GM18517 (cell line): ENCODE measurements at regions not wholly inside any gene's neighbourhood (a gene's known extent, or its start where the extent isn't known, plus 50 kb on each side); places are given as distances from the start of the nearest gene placed in this dataset.

Experiments used
- ATAC-seq: cut with Tn5 transposase; IDR thresholded peaks from one replicate; pipeline ENCODE4 v1.9.1; 2021; ENCODE audit warnings: mild to moderate bottlenecking, moderate library complexity; ENCODE audit not compliant: unreplicated experiment

GRCh38 chr2:47266939-47267710 is 90.8 kb upstream of the CALM2 start:
- no peak for ATAC-seq

- ATAC-seq = no peak
These were observed 89.5 kb upstream of the CALM2 start for GRCh38 chr2:47265751-47266231.

- ATAC-seq = no peak
These were observed 88.8 kb upstream of the CALM2 start for GRCh38 chr2:47265158-47265557.

DNA sequence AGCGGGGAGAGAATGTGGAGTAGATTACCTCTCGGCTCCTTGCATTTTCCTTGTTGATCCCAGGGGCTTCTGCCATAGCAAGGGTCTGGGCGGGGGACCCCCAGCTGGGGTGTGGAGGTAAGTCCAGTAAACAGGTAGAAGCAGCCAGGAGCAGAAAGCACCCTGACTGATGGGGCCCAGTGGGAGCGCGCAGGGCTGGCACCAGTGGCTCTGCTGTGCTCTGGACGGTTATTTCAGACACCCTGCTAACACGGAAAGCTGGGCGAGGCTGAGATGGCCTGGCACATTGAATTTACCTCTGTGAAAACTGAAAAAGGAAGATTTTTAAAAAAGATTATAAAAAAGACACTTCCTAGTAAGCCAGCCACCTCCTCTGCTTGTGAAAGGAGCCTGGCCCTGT is 88.4 kb upstream of the CALM2 start:
- ATAC-seq = no peak

GRCh38 chr2:47264143-47264542 is 87.8 kb upstream of the CALM2 start:
- ATAC-seq = no peak

GRCh38 chr2:47262657-47263056 is 86.3 kb upstream of the CALM2 start:
- no peak for ATAC-seq

- ATAC-seq = no peak
These were observed 84.7 kb upstream of the CALM2 start for GRCh38 chr2:47260971-47261370.

DNA sequence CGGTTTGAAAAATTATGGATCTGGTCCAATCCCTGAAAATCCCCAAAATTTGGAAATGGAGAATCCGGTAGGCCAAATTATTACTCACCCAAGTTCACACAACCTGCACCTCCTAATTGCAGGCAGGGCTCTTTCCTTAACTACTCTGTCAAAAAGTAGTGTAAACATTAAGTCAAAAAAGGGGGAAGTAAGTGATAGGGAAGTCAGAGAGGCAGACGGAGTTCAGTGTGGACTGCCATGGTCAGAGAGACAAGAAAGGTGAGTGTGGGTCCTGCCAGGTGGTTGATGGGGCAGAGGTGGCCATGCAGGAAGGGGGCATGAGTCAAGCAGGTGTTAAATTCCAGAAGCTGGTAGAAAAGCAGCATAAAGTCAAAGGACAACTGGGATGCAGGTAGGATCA is 83.5 kb upstream of the CALM2 start:
- no peak for ATAC-seq

- no peak for ATAC-seq
These were observed 81.6 kb upstream of the CALM2 start for GRCh38 chr2:47257946-47258348.

DNA sequence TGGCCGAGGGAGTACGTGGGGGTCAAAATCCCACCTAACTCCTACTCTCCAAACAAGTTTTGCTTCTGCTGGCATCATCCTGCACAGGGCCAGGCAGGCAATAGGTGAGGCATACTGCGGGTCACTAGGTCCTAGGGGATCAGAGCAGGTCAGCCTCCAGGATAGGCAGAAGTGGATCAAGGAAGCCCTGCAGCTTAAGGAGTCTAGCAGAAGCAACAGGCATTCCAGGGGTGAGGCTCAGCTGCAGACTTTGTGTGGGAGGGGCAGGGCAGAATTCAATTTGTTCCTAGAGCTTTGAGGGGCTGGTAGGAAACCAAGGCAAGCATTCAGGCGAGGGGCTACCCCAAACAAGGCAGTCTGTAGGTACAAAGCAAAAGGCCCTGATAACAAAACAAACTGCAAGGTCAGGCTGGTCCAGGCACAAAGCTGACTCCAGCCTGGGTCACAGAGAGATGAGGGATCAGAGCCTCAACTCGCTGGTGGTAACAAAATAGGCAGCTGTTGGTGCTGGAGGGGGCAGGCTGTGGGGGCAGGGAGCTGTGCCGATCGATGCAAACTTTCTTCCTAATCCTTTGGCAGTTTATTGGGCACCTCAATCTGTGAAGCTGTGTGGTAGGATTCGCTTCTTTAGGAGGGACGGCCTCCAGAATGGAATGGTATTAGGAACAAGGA is 80.2 kb upstream of the CALM2 start:
- no peak for ATAC-seq

GRCh38 chr2:47255794-47256193 is 79.5 kb upstream of the CALM2 start:
- ATAC-seq = no peak

GRCh38 chr2:47254464-47254863 is 78.2 kb upstream of the CALM2 start:
- no peak for ATAC-seq

GRCh38 chr2:47253447-47253846 is 77.1 kb upstream of the CALM2 start:
- ATAC-seq = no peak

DNA sequence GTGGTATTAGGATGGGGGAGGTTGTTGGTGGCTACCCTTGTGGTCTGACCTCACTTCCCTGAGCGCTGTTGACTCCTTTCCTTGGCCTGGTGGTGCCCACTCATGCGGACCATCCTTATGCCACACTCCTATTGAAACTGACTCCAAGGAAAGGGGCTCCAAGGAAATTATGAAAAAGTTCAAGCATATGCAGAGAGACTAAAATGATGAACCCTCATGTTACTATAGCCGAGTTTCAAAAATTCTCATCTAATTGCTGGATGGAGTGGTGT is 75.0 kb upstream of the CALM2 start:
- no peak for ATAC-seq

DNA sequence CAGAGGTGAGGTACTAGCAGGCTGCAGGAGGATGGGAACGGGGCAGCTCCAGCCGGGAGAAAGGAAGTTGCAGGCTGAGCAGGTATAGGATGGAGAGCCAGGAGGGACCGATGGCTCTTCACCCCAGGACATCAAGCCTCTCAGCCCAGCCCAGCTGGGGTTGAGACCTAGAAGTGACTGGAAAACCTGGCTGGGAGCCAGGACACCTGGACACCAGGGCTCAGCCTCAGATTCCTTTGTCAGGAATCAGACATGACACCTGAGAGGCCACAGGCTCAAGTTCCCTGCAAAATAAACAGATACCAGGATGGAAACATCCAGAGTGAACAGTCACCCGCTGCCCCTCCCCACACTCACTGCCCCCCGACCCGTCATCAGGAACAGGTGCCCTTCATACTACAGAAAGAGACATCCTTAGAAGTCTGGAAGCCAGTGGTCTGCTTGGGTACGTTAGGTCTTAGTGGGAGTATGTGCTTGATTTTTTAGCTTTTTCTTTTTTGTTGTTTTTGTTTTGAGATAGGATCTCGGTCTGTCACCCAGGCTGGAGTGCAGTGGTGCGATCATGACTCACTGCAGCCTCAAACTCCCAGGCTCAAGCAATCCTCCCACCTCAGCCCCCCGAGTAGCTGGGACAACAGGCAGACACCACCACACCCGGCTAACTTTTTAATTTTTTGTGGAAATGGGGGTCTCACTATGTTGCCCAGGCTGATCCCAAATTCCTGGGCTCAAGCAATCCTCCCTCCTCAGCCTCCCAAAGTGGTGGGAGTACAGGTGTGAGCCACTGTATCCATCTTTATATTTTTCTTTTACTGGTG is 74.5 kb upstream of the CALM2 start:
- ATAC-seq = no peak

DNA sequence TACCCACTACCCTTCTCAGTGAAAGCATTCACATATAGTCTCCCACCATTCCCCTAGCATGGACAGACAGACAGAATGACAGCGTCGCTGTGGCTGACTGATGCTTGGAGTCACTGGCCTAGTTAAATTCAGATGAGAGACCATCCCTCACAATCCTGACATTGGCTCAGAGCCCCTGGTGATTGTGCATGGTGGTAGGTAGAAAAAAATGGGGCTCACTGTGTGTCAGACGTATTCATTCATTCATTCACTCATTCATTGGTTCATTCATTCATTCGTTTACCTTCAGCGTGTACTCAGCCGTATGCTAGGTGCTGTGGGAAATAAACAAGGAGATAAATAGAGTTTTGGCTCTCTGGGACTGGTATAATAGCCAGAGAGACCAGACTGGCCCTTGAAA is 73.6 kb upstream of the CALM2 start:
- no peak for ATAC-seq

DNA sequence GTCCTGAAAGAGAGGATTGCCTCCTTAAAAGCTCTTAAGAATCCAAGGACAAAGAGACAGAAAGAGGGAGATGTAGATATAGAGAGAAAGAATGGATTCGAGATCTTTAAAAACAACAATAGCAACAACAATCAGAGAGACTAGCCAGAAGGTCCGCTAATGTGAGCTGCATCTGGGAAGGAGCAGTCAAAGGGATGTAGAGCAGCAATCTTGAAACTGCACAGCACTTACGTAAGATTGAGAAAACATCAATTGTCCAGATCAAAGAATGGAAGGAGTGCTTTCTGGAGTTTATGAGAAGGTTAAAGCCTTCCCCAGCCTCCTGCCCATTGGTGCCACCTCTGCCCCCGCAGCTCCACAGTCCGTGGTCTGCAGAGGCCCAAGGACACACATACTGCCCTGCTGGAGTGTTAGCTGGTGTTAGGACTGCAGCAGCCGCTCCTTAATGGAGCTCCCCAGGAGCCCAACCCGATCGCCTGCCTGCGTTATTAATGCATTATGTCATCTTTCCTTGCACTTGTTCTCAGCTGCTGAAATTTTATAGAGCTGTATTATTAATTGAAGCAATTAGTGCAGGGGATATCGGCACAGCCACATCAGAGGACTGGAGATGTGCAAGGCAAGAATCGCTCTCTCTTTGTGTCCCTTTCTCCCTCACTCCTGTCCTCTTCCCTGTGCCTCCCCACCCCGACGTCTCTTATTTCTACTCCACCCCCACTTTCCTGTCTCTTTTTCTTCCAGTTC is 73.0 kb upstream of the CALM2 start:
- no peak for ATAC-seq

GRCh38 chr2:47243596-47244323 is 67.4 kb upstream of the CALM2 start:
- no peak for ATAC-seq

GRCh38 chr2:47241715-47242114 is 65.4 kb upstream of the CALM2 start:
- no peak for ATAC-seq

DNA sequence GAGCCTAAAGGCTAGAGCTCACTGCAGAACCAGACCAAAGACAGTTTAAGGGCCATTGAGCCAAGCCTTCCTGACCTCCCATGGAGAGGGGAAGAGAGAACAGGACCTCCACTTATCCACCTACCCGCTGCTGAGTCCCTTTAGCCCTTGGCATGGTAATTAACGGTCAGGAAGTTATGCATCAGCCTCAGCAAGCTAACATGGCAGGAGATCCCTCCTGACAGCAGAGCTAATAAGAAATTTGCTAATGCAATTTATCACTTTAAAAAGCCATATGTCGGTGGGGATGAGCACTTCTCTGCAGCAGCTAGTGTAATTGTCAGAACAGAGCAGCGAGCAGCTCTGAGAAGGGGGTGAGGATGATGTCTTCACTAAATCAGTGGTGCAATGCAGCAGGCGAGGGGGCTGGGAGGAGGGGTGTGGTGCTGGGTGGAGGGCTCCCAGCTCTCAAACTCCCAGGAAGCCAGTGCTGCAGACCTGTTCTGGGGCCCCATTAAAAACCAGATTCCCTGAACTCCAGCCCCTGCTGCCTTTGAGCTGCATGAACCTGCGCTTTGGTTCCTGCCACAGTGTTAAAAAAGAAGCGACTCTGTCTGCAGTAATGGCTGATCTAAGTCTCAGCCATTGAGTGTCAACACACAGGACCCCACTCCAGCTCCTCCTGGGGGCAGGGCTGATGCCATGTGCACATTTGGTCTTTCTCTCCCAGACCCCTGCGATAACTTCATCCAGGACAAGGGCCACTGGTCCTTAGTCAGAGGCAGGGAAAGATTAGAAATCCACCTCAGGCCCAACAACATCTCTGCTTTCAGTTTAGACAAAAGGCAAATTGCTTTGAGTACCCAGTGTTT is 63.0 kb upstream of the CALM2 start:
- ATAC-seq = no peak
